Cardiac muscle cell (in vitro differentiated cells and primary cell): ENCODE measurements at regions not wholly inside any gene's neighbourhood (a gene's known extent, or its start where the extent isn't known, plus 50 kb on each side); places are given as distances from the start of the nearest gene placed in this dataset.

Experiments
- DNase-seq, 2 donors: peaks; one replicate each; pipeline versions ENCODE4 v3.0.0 to v3.0.0-alpha.2; 2010 to 2017; ENCODE audit warnings: low read depth in 1 of 2, low spot score in 1 of 2
- H3K27ac ChIP-seq: fragments of 200-600 bp; sonication (generic); 2 replicates; pipeline ENCODE4 v1.5.1; 2016
- H3K27me3 ChIP-seq: fragments of 200-600 bp; sonication (generic); 2 replicates; pipeline ENCODE4 v1.6.0; 2016; ENCODE audit warnings: control low read depth
- H3K36me3 ChIP-seq: fragments of 200-600 bp; sonication (generic); 2 replicates; pipeline ENCODE4 v1.5.1; 2016; ENCODE audit warnings: control low read depth
- H3K4me1 ChIP-seq: fragments of 200-600 bp; sonication (generic); 2 replicates; pipeline ENCODE4 v1.8.1; 2017; ENCODE audit warnings: low read depth, mild to moderate bottlenecking, mixed run types
- H3K4me3 ChIP-seq: fragments of 200-600 bp; sonication (generic); 2 replicates; pipeline ENCODE4 v1.5.1; 2016; ENCODE audit warnings: mild to moderate bottlenecking
- H3K9me3 ChIP-seq: fragments of 200-600 bp; sonication (generic); 2 replicates; pipeline ENCODE4 v1.5.1; 2017; ENCODE audit warnings: low read depth, mild to moderate bottlenecking, control low read depth
- TF ChIP-seq, protein P1 (sequence below): IDR thresholded peaks from 2 replicates; pipeline ENCODE4 v1.5.1; 2012; ENCODE audit warnings: low read depth, mild to moderate bottlenecking, low read length

- Histone ChIP-seq H3K9me3 (no peaks in the 10 kb centered on the region), H3K27ac (no peak overlapping the region), H3K4me3 (no peak overlapping the region), H3K4me1 (no peaks in the 10 kb centered on the region), H3K36me3 (no peaks in the 10 kb centered on the region), H3K27me3 (no peaks in the 10 kb centered on the region)
- DNase-seq = no peak
- TF ChIP-seq, protein P1, sequence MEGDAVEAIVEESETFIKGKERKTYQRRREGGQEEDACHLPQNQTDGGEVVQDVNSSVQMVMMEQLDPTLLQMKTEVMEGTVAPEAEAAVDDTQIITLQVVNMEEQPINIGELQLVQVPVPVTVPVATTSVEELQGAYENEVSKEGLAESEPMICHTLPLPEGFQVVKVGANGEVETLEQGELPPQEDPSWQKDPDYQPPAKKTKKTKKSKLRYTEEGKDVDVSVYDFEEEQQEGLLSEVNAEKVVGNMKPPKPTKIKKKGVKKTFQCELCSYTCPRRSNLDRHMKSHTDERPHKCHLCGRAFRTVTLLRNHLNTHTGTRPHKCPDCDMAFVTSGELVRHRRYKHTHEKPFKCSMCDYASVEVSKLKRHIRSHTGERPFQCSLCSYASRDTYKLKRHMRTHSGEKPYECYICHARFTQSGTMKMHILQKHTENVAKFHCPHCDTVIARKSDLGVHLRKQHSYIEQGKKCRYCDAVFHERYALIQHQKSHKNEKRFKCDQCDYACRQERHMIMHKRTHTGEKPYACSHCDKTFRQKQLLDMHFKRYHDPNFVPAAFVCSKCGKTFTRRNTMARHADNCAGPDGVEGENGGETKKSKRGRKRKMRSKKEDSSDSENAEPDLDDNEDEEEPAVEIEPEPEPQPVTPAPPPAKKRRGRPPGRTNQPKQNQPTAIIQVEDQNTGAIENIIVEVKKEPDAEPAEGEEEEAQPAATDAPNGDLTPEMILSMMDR = no peak
Observed at GRCh38 chr6:921400-921799, 228.5 kb upstream of the EXOC2 start.

- Histone ChIP-seq H3K4me3 (no peak overlapping the region), H3K27me3 (no peaks in the 10 kb centered on the region), H3K9me3 (no peaks in the 10 kb centered on the region), H3K36me3 (no peaks in the 10 kb centered on the region), H3K4me1 (no peaks in the 10 kb centered on the region), H3K27ac (no peak overlapping the region)
- DNase-seq = no peak
- TF ChIP-seq, protein P1 = no peak
Observed at GRCh38 chr6:920512-920911, 227.6 kb upstream of the EXOC2 start.

- TF ChIP-seq, protein P1 = no peak
- Histone ChIP-seq H3K9me3 (no peaks in the 10 kb centered on the region), H3K27ac (no peak overlapping the region), H3K36me3 (no peaks in the 10 kb centered on the region), H3K4me1 (no peaks in the 10 kb centered on the region), H3K27me3 (peaks cover under 1% of the 10 kb centered on the region), H3K4me3 (no peak overlapping the region)
- DNase-seq = no peak
Observed at GRCh38 chr6:919500-919899, 226.6 kb upstream of the EXOC2 start.

DNA sequence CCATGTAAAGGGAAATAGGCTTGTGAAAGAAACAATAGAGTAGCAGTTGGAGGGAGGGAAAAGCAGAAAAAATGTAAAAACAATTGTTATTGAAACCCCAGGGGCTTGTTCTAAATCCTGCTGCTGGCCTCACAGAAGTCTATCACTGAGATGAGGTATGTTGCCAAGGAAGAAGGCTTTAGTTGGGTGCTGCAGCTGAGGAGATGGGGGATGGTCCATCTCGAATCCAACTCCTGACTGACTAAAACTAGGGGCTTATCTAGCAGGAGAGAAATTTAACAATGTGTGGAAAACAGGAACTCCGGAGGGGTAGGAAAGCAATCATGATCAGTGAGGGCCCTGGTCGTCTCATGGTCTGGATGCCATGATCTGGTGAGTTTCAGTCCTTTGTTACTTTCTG is 225.0 kb upstream of the EXOC2 start:
- H3K27ac ChIP-seq = no peak overlapping the region
- H3K4me1 ChIP-seq = no peaks in the 10 kb centered on the region
- TF ChIP-seq, protein P1 = no peak
- H3K9me3 ChIP-seq = no peaks in the 10 kb centered on the region
- H3K36me3 ChIP-seq = no peaks in the 10 kb centered on the region
- DNase-seq = no peak
- H3K27me3 ChIP-seq = peaks cover 15% of the 10 kb centered on the region
- no peak overlapping the region for H3K4me3 ChIP-seq

GRCh38 chr6:917296-917695 is 224.4 kb upstream of the EXOC2 start:
- H3K36me3 ChIP-seq = no peaks in the 10 kb centered on the region

More at GRCh38 chr6:917296-917695, 224.4 kb upstream of the EXOC2 start:
- Histone ChIP-seq H3K27ac (no peak overlapping the region), H3K4me3 (no peak overlapping the region), H3K27me3 (peaks cover 19% of the 10 kb centered on the region), H3K4me1 (no peaks in the 10 kb centered on the region), H3K9me3 (no peaks in the 10 kb centered on the region)
- DNase-seq = no peak
- TF ChIP-seq, protein P1 = no peak
